HepG2 (cell line): ENCODE measurements at regions not wholly inside any gene's neighbourhood (a gene's known extent, or its start where the extent isn't known, plus 50 kb on each side); places are given as distances from the start of the nearest gene placed in this dataset.

Experiments
- ARID2 ChIP-seq: sonication (generic); formaldehyde crosslinking; IDR thresholded peaks from 2 replicates; pipeline ENCODE4 v1.8.1; 2022; ENCODE audit warnings: mild to moderate bottlenecking, missing genetic modification reagents, borderline replicate concordance
- ATF7 ChIP-seq, 2 experiments: fragments of 450-650 bp in 1 of 2; sonication (generic) in 1 of 2; formaldehyde crosslinking in 1 of 2; IDR thresholded peaks; 2 replicates each; pipeline versions ENCODE4 v1.4.0 to v1.6.1; 2016 to 2020; ENCODE audit warnings: antibody characterized with exemption in 1 of 2, mild to moderate bottlenecking in 1 of 2, missing genetic modification reagents in 1 of 2
- BRCA1 ChIP-seq: sonication (generic); formaldehyde crosslinking; IDR thresholded peaks from 2 replicates; pipeline ENCODE4 v1.4.0; 2020; ENCODE audit warnings: missing genetic modification reagents
- FIP1L1 ChIP-seq: fragments of 200-400 bp; formaldehyde crosslinking; IDR thresholded peaks from 2 replicates; pipeline ENCODE4 v1.6.1; 2018; ENCODE audit warnings: low read depth, mild to moderate bottlenecking, low read length, moderate library complexity, borderline replicate concordance; ENCODE audit not compliant: insufficient read depth
- TP53 ChIP-seq: sonication (generic); formaldehyde crosslinking; conservative IDR thresholded peaks from 2 replicates; pipeline ENCODE4 v1.4.0; 2020; ENCODE audit warnings: missing genetic modification reagents
- ZFP37 ChIP-seq: sonication (generic); formaldehyde crosslinking; IDR thresholded peaks from 2 replicates; pipeline ENCODE4 v1.4.0; 2020; ENCODE audit warnings: missing genetic modification reagents, borderline replicate concordance
- ZNF549 ChIP-seq: sonication (generic); formaldehyde crosslinking; IDR thresholded peaks from 2 replicates; pipeline ENCODE4 v1.5.0; 2020; ENCODE audit warnings: missing genetic modification reagents
- ZNF615 ChIP-seq: sonication (generic); formaldehyde crosslinking; IDR thresholded peaks from 2 replicates; pipeline ENCODE4 v1.5.0; 2020; ENCODE audit warnings: mild to moderate bottlenecking, missing genetic modification reagents, borderline replicate concordance
- TF ChIP-seq, protein P1 (sequence below): sonication (generic); formaldehyde crosslinking; IDR thresholded peaks from 2 replicates; pipeline ENCODE4 v1.4.0; 2020; ENCODE audit warnings: missing genetic modification reagents, borderline replicate concordance
- TF ChIP-seq, protein P2 (sequence below): sonication (generic); formaldehyde crosslinking; IDR thresholded peaks from 2 replicates; pipeline ENCODE4 v1.9.0; 2021; ENCODE audit warnings: missing genetic modification reagents, mild to moderate bottlenecking, borderline replicate concordance
- TF ChIP-seq, protein P3 (sequence below), 2 experiments: fragments of 450-650 bp in 1 of 2; sonication (generic) in 1 of 2; formaldehyde crosslinking in 1 of 2; IDR thresholded peaks; 2 replicates each; pipeline versions ENCODE4 v1.6.1 to v1.8.0; 2016 to 2022; ENCODE audit warnings: antibody characterized with exemption in 1 of 2, mild to moderate bottlenecking in 1 of 2, missing genetic modification reagents in 1 of 2

DNA sequence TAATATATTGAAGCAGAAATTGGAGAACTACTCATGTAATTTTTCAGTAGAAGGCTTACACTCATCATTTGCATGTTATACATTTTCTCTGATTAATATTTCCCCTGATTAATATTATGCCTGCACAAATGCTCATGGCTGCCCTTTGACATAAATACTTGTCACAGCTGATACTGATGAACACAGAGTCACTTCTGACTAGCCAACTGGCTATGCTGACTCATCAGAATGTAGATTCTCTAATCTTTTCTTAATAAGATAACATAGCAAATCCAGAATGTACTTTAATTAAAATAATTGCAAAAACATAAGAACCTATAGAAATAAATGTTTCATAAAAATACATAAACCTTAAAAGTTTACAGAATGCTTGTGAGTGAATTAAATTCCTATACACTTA is 52.4 kb upstream of the C4orf54 start:
- TF ChIP-seq TP53 (no peak), ZNF615 (CRISPR knock-in tag) (no peak), ARID2 (no peak), ZNF549 (CRISPR knock-in tag) (no peak), BRCA1 (no peak), FIP1L1 (no peak), ZFP37 (CRISPR knock-in tag) (no peak), ATF7 (IDR thresholded peaks at IDR 0.05) (no peak), ATF7 (CRISPR knock-in tag; IDR thresholded peaks at IDR 0.05) (no peak)
- TF ChIP-seq, protein P1, sequence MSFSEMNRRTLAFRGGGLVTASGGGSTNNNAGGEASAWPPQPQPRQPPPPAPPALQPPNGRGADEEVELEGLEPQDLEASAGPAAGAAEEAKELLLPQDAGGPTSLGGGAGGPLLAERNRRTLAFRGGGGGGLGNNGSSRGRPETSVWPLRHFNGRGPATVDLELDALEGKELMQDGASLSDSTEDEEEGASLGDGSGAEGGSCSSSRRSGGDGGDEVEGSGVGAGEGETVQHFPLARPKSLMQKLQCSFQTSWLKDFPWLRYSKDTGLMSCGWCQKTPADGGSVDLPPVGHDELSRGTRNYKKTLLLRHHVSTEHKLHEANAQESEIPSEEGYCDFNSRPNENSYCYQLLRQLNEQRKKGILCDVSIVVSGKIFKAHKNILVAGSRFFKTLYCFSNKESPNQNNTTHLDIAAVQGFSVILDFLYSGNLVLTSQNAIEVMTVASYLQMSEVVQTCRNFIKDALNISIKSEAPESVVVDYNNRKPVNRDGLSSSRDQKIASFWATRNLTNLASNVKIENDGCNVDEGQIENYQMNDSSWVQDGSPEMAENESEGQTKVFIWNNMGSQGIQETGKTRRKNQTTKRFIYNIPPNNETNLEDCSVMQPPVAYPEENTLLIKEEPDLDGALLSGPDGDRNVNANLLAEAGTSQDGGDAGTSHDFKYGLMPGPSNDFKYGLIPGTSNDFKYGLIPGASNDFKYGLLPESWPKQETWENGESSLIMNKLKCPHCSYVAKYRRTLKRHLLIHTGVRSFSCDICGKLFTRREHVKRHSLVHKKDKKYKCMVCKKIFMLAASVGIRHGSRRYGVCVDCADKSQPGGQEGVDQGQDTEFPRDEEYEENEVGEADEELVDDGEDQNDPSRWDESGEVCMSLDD (CRISPR knock-in tag) = no peak
- TF ChIP-seq, protein P2, sequence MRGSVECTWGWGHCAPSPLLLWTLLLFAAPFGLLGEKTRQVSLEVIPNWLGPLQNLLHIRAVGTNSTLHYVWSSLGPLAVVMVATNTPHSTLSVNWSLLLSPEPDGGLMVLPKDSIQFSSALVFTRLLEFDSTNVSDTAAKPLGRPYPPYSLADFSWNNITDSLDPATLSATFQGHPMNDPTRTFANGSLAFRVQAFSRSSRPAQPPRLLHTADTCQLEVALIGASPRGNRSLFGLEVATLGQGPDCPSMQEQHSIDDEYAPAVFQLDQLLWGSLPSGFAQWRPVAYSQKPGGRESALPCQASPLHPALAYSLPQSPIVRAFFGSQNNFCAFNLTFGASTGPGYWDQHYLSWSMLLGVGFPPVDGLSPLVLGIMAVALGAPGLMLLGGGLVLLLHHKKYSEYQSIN (CRISPR knock-in tag) = no peak
- TF ChIP-seq, protein P3, sequence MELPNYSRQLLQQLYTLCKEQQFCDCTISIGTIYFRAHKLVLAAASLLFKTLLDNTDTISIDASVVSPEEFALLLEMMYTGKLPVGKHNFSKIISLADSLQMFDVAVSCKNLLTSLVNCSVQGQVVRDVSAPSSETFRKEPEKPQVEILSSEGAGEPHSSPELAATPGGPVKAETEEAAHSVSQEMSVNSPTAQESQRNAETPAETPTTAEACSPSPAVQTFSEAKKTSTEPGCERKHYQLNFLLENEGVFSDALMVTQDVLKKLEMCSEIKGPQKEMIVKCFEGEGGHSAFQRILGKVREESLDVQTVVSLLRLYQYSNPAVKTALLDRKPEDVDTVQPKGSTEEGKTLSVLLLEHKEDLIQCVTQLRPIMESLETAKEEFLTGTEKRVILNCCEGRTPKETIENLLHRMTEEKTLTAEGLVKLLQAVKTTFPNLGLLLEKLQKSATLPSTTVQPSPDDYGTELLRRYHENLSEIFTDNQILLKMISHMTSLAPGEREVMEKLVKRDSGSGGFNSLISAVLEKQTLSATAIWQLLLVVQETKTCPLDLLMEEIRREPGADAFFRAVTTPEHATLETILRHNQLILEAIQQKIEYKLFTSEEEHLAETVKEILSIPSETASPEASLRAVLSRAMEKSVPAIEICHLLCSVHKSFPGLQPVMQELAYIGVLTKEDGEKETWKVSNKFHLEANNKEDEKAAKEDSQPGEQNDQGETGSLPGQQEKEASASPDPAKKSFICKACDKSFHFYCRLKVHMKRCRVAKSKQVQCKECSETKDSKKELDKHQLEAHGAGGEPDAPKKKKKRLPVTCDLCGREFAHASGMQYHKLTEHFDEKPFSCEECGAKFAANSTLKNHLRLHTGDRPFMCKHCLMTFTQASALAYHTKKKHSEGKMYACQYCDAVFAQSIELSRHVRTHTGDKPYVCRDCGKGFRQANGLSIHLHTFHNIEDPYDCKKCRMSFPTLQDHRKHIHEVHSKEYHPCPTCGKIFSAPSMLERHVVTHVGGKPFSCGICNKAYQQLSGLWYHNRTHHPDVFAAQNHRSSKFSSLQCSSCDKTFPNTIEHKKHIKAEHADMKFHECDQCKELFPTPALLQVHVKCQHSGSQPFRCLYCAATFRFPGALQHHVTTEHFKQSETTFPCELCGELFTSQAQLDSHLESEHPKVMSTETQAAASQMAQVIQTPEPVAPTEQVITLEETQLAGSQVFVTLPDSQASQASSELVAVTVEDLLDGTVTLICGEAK (IDR thresholded peaks at IDR 0.05) = no peak
- TF ChIP-seq, protein P3 (CRISPR knock-in tag; IDR thresholded peaks at IDR 0.05) = no peak
